ENCODE measurements at regions not wholly inside any gene's neighbourhood (a gene's known extent, or its start where the extent isn't known, plus 50 kb on each side); places are given as distances from the start of the nearest gene placed in this dataset.

- TF ChIP-seq CTCF (IDR thresholded peaks at IDR 0.05) = no peak
- TF ChIP-seq POLR2A (IDR thresholded peaks at IDR 0.05; ENCODE audit: low read depth) = no peak
These were observed 726.4 kb upstream of the ADGRL4 start for GRCh38 chr1:79732950-79733349.
